ENCODE measurements at regions not wholly inside any gene's neighbourhood (a gene's known extent, or its start where the extent isn't known, plus 50 kb on each side); places are given as distances from the start of the nearest gene placed in this dataset.
A peak's percentile ranks its signal among the peaks of the same experiment; 100 is the strongest.
"Not testable (repeated sequence)": the region's sequence is repeated elsewhere in the genome, so short reads cannot be mapped to it uniquely, and the experiment has no call there.

GRCh38 chr2:35803126-35803525 is 552.5 kb upstream of the CRIM1 start:
- DNase-seq (ENCODE audit: low spot score): no peak

GRCh38 chr2:35794796-35795450 is 560.7 kb upstream of the CRIM1 start:
- DNase-seq (ENCODE audit: low spot score): no peak

GRCh38 chr2:35790292-35790691 is 565.3 kb upstream of the CRIM1 start:
- no peak for DNase-seq (ENCODE audit: low spot score)

- DNase-seq (ENCODE audit: low spot score): no peak
Observed at GRCh38 chr2:35788543-35788942, 567.0 kb upstream of the CRIM1 start.

GRCh38 chr2:35787302-35788031 is 568.1 kb upstream of the CRIM1 start:
- no peak for DNase-seq (ENCODE audit: low spot score)

GRCh38 chr2:35785564-35785963 is 570.0 kb upstream of the CRIM1 start:
- no peak for DNase-seq (ENCODE audit: low spot score)

- no peak for DNase-seq (ENCODE audit: low spot score)
Observed at GRCh38 chr2:35784777-35785176, 570.8 kb upstream of the CRIM1 start.

- DNase-seq (ENCODE audit: low spot score): no peak
Observed at GRCh38 chr2:35783723-35784122, 571.9 kb upstream of the CRIM1 start.

GRCh38 chr2:35741556-35741955 is 614.0 kb upstream of the CRIM1 start:
- DNase-seq (ENCODE audit: low spot score): no peak

- DNase-seq (ENCODE audit: low spot score): no peak
Observed at GRCh38 chr2:35731674-35732073, 623.9 kb upstream of the CRIM1 start.

GRCh38 chr2:35714883-35715282 is 640.7 kb upstream of the CRIM1 start:
- DNase-seq (ENCODE audit: low spot score): peak; percentile 2

GRCh38 chr2:35708411-35708923 is 647.1 kb upstream of the CRIM1 start:
- DNase-seq (ENCODE audit: low spot score): no peak

GRCh38 chr2:35688309-35688708 is 667.3 kb upstream of the CRIM1 start:
- DNase-seq (ENCODE audit: low spot score): no peak

- DNase-seq (ENCODE audit: low spot score): no peak
Observed at GRCh38 chr2:35651688-35652323, 703.8 kb upstream of the CRIM1 start.

GRCh38 chr2:35614640-35615039 is 740.9 kb upstream of the CRIM1 start:
- no peak for DNase-seq (ENCODE audit: low spot score)

GRCh38 chr2:35606394-35606793 is 749.2 kb upstream of the CRIM1 start:
- no peak for DNase-seq (ENCODE audit: low spot score)

GRCh38 chr2:35598310-35598709 is 757.3 kb upstream of the CRIM1 start:
- no peak for DNase-seq (ENCODE audit: low spot score)

GRCh38 chr2:35591886-35592285 is 763.7 kb upstream of the CRIM1 start:
- no peak for DNase-seq (ENCODE audit: low spot score)

- no peak for DNase-seq (ENCODE audit: low spot score)
Observed at GRCh38 chr2:35585972-35586371, 769.6 kb upstream of the CRIM1 start.

GRCh38 chr2:35582637-35583036 is 772.9 kb upstream of the CRIM1 start:
- DNase-seq (ENCODE audit: low spot score): no peak

GRCh38 chr2:35580956-35581355 is 774.6 kb upstream of the CRIM1 start:
- DNase-seq (ENCODE audit: low spot score): no peak

GRCh38 chr2:35568574-35568973 is 787.0 kb upstream of the CRIM1 start:
- not testable (repeated sequence) for DNase-seq (ENCODE audit: low spot score)

GRCh38 chr2:35562488-35562887 is 793.1 kb upstream of the CRIM1 start:
- DNase-seq (ENCODE audit: low spot score): no peak

All from AG08396 (cell line).